ENCODE measurements at regions not wholly inside any gene's neighbourhood (a gene's known extent, or its start where the extent isn't known, plus 50 kb on each side); places are given as distances from the start of the nearest gene placed in this dataset.

GRCh38 chr6:126091466-126091865 is 105.1 kb downstream of the TRMT11 start:
- TF ChIP-seq, protein P1, sequence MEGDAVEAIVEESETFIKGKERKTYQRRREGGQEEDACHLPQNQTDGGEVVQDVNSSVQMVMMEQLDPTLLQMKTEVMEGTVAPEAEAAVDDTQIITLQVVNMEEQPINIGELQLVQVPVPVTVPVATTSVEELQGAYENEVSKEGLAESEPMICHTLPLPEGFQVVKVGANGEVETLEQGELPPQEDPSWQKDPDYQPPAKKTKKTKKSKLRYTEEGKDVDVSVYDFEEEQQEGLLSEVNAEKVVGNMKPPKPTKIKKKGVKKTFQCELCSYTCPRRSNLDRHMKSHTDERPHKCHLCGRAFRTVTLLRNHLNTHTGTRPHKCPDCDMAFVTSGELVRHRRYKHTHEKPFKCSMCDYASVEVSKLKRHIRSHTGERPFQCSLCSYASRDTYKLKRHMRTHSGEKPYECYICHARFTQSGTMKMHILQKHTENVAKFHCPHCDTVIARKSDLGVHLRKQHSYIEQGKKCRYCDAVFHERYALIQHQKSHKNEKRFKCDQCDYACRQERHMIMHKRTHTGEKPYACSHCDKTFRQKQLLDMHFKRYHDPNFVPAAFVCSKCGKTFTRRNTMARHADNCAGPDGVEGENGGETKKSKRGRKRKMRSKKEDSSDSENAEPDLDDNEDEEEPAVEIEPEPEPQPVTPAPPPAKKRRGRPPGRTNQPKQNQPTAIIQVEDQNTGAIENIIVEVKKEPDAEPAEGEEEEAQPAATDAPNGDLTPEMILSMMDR (IDR thresholded peaks at IDR 0.05; ENCODE audit: borderline replicate concordance): no peak
- H3K27me3 ChIP-seq (ENCODE audit: low read depth): peaks cover 19% of the 10 kb centered on the region
- H3K4me3 ChIP-seq: no peak overlapping the region
- H3K36me3 ChIP-seq: no peaks in the 10 kb centered on the region
- intact Hi-C loops (cut with micrococcal nuclease): no loop called here
- H3K9me3 ChIP-seq (replicated peaks): no peaks in the 10 kb centered on the region
- H3K4me1 ChIP-seq: no peaks in the 10 kb centered on the region
- DNase-seq: no peak
- H3K27ac ChIP-seq (replicated peaks): no peak overlapping the region

DNA sequence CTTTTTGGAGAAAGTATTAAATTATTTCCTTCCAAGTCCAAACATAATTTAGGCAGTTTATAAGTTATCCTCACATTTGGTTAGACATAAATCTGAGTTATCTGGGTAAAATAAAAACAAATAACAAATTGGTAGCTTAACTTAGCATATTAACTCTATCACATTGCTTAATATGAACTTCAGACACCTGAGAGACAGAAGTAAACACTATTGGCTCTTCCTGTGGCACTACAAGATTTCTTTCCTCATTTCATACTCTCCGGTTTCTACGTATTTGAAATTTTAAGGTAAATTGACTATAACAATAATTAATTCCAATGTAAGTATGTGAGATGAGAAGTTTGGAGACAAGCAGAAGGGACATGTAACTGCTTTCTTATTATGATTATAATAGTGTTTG is 106.8 kb downstream of the TRMT11 start:
- intact Hi-C loops (cut with micrococcal nuclease): no loop called here
- TF ChIP-seq, protein P1 (IDR thresholded peaks at IDR 0.05; ENCODE audit: borderline replicate concordance): no peak
- Histone ChIP-seq H3K36me3 (no peaks in the 10 kb centered on the region), H3K9me3 (replicated peaks) (no peaks in the 10 kb centered on the region), H3K4me1 (no peaks in the 10 kb centered on the region), H3K4me3 (no peak overlapping the region), H3K27ac (replicated peaks) (no peak overlapping the region), H3K27me3 (ENCODE audit: low read depth) (peaks cover 31% of the 10 kb centered on the region)
- DNase-seq: no peak

- TF ChIP-seq, protein P1 (IDR thresholded peaks at IDR 0.05; ENCODE audit: borderline replicate concordance): no peak
- intact Hi-C loops (cut with micrococcal nuclease): no loop called here
- no peak overlapping the region for H3K4me3 ChIP-seq
- no peaks in the 10 kb centered on the region for H3K4me1 ChIP-seq
- no peaks in the 10 kb centered on the region for H3K36me3 ChIP-seq
- no peak for DNase-seq
- no peak overlapping the region for H3K27ac ChIP-seq (replicated peaks)
- H3K27me3 ChIP-seq (ENCODE audit: low read depth): peaks cover 36% of the 10 kb centered on the region
- H3K9me3 ChIP-seq (replicated peaks): no peaks in the 10 kb centered on the region
Measured at GRCh38 chr6:126094411-126094810, 108.1 kb downstream of the TRMT11 start.

DNA sequence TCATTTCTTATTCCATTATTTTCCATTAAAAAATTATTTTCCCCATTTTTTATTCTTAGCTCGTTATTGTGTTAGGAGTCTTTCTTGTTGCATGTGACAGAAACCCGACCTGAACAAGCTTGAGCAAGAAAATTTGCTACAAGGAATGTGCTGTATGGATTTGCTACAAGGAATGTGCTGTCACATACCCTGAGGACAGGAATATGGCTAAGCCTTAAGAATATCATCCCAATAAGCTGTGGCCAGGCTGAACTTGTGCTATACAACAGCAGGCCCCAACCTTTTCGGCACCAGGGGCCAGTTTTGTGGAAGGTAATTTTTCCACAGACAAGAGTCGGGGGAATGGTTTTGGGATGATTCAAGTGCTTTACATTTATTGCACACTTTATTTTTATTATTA is 114.0 kb downstream of the TRMT11 start:
- no peak for DNase-seq
- H3K27me3 ChIP-seq (ENCODE audit: low read depth): peaks cover 75% of the 10 kb centered on the region
- intact Hi-C loops (cut with micrococcal nuclease): no loop called here
- peaks cover 7% of the 10 kb centered on the region for H3K9me3 ChIP-seq (replicated peaks)
- no peak overlapping the region for H3K27ac ChIP-seq (replicated peaks)
- H3K4me1 ChIP-seq: no peaks in the 10 kb centered on the region
- peaks cover 26% of the 10 kb centered on the region for H3K36me3 ChIP-seq
- H3K4me3 ChIP-seq: no peak overlapping the region
- TF ChIP-seq, protein P1 (IDR thresholded peaks at IDR 0.05; ENCODE audit: borderline replicate concordance): no peak

- H3K27me3 ChIP-seq (ENCODE audit: low read depth): peaks cover 80% of the 10 kb centered on the region
- no peak overlapping the region for H3K4me3 ChIP-seq
- H3K36me3 ChIP-seq: peaks cover 26% of the 10 kb centered on the region
- DNase-seq: no peak
- H3K4me1 ChIP-seq: no peaks in the 10 kb centered on the region
- TF ChIP-seq, protein P1 (IDR thresholded peaks at IDR 0.05; ENCODE audit: borderline replicate concordance): no peak
- peaks cover 7% of the 10 kb centered on the region for H3K9me3 ChIP-seq (replicated peaks)
- no peak overlapping the region for H3K27ac ChIP-seq (replicated peaks)
- intact Hi-C loops (cut with micrococcal nuclease): no loop called here
Measured at GRCh38 chr6:126102358-126102757, 116.0 kb downstream of the TRMT11 start.

GRCh38 chr6:126103993-126104392 is 117.7 kb downstream of the TRMT11 start:
- H3K4me3 ChIP-seq: no peak overlapping the region
- DNase-seq: no peak
- no peaks in the 10 kb centered on the region for H3K4me1 ChIP-seq
- no peak overlapping the region for H3K27ac ChIP-seq (replicated peaks)
- intact Hi-C loops (cut with micrococcal nuclease): no loop called here
- H3K27me3 ChIP-seq (ENCODE audit: low read depth): peaks cover 86% of the 10 kb centered on the region
- TF ChIP-seq, protein P1 (IDR thresholded peaks at IDR 0.05; ENCODE audit: borderline replicate concordance): no peak
- peaks cover 26% of the 10 kb centered on the region for H3K36me3 ChIP-seq
- H3K9me3 ChIP-seq (replicated peaks): peaks cover 7% of the 10 kb centered on the region

Data from left ventricle myocardium inferior (tissue), 1 donor.